Esophagus squamous epithelium (tissue), 4 donors: ENCODE measurements at regions not wholly inside any gene's neighbourhood (a gene's known extent, or its start where the extent isn't known, plus 50 kb on each side); places are given as distances from the start of the nearest gene placed in this dataset.

ENCODE experiments used
- POLR2A ChIP-seq, 4 donors: fragments of 450-650 bp; IDR thresholded peaks; one replicate each; pipeline ENCODE4 v1.6.1; 2017; ENCODE audit warnings: antibody characterized with exemption in 4 of 4, mild to moderate bottlenecking in 4 of 4, moderate library complexity in 3 of 4
- TF ChIP-seq, protein P1 (sequence below), 6 experiments: fragments of 450-650 bp in 4 of 6; fragments of 200-600 bp in 2 of 6; sonication (generic) in 2 of 6; IDR thresholded peaks; one replicate each; pipeline ENCODE4 v1.5.1; 2016 to 2019; ENCODE audit warnings: antibody characterized with exemption in 6 of 6, mild to moderate bottlenecking in 4 of 6, moderate library complexity in 4 of 6

GRCh38 chr18:29838556-29838955, 1204.0 kb downstream of the DSC3 start:
- TF ChIP-seq, protein P1, sequence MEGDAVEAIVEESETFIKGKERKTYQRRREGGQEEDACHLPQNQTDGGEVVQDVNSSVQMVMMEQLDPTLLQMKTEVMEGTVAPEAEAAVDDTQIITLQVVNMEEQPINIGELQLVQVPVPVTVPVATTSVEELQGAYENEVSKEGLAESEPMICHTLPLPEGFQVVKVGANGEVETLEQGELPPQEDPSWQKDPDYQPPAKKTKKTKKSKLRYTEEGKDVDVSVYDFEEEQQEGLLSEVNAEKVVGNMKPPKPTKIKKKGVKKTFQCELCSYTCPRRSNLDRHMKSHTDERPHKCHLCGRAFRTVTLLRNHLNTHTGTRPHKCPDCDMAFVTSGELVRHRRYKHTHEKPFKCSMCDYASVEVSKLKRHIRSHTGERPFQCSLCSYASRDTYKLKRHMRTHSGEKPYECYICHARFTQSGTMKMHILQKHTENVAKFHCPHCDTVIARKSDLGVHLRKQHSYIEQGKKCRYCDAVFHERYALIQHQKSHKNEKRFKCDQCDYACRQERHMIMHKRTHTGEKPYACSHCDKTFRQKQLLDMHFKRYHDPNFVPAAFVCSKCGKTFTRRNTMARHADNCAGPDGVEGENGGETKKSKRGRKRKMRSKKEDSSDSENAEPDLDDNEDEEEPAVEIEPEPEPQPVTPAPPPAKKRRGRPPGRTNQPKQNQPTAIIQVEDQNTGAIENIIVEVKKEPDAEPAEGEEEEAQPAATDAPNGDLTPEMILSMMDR (IDR thresholded peaks at IDR 0.05): no peak
- no peak for TF ChIP-seq POLR2A (IDR thresholded peaks at IDR 0.05)
